Hematopoietic multipotent progenitor cell treated with erythropoietin and hydrocortisone succinate and interleukin-3 and kit ligand, for 6 days (in vitro differentiated cells): ENCODE measurements at regions not wholly inside any gene's neighbourhood (a gene's known extent, or its start where the extent isn't known, plus 50 kb on each side); places are given as distances from the start of the nearest gene placed in this dataset.

Source experiments
- DNase-seq: peaks from one replicate; pipeline ENCODE4 v3.0.0-alpha.2; 2015

- DNase-seq = no peak
Observed at GRCh38 chr7:441684-442421, 77.8 kb downstream of the PDGFA start.

DNA sequence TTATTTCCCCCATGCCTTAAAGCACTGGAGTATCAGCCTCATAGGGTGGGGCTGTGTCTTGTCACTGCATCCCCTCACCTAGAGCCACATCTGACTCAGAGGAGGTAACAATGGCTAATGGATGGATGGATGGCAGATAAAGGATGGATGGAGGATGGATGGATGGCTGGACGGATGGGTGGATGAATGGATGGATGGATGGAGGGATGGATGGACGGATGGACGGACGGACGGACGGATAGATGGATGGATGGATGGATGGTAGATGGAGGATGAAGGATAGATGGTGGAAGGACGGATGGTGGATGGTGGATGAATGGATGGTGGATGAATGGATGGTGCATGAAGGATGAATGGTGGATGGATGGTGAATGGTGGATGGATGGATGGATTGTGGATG, 77.2 kb downstream of the PDGFA start:
- DNase-seq = no peak

- no peak for DNase-seq
Observed at GRCh38 chr7:443279-443833, 76.3 kb downstream of the PDGFA start.

DNA sequence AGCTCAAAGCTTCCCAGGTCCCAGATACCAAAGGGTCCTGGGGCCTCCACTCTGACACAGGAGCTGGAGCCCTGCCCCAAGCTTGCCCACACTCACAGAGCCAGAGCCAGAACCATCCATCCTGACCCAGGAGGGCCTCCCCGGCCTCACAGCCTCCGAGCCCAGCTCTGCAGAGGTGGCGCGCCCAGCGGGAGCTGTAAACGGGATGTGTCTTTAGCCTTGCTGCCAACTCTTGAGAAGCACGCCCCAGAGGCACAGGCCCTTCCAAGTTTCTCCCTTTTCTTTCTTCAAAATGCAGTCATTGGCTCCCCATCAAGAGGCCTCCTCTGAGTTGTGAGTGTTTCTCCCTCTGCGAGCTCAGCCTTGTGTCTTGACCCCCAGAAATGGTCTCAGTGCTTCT, 75.0 kb downstream of the PDGFA start:
- DNase-seq = no peak

DNA sequence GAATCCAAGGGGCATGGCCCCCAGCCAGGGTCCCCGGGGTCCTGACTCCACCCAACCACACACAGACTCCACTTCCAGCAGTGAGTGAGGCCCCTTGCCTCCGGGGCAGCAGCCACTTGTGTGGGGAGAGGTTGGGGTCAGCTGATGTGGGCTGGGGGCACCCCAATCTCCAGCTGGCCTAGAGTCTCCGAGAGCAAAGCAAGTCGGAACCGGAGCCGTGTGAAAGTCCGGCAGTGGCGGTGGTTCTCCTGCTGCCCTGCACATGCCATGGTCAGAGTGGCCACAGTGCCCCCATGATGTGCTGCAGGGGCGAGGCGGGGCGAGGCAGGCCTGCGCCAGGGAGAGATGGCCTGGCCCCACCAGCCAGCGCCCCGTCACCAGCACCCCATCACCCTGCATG, 74.6 kb downstream of the PDGFA start:
- no peak for DNase-seq

GRCh38 chr7:445563-446288, 73.9 kb downstream of the PDGFA start:
- no peak for DNase-seq

DNA sequence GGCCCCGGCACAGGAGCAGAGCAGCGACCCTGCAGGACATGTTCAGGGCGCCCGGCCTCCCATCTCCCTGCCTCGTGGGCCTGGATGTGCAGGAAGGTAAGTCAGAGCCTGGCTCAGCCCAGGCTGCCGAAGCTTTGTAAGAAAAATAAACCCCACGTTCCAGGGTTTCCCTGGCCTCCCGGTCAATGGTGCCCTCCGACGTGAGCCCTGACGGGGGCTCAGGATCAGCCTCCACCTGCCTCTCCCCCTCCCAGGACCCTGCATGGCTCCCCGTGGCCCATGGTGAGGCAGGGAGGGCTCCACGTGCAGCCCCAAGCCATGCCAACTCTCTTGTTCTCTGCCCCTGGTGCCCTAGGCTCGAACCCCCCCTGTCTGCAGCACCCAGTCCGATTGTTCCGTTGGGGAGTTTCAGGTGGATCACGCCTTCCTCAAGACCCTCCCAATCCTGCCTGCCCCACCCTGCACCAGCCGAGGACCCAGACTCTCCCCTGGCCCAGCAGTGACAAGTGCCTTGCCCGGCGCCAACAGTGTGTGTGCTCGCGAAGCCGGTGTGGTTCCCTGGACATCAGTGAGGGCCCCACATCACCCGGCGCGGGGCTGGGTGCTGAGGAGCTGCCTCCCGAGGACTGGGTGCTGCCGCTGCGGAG, 73.2 kb downstream of the PDGFA start:
- DNase-seq = no peak
